Activated B cell treated with CpG ODN at 0.5 μM for 24 hours (primary cell): ENCODE measurements at regions not wholly inside any gene's neighbourhood (a gene's known extent, or its start where the extent isn't known, plus 50 kb on each side); places are given as distances from the start of the nearest gene placed in this dataset.

Experiments
- ATAC-seq: fragments of 200-7000 bp; cut with Tn5 transposase; one replicate; pipeline ENCODE4 v1.10.0; 2021; ENCODE audit warnings: low read depth, mild to moderate bottlenecking, moderate library complexity
- CTCF ChIA-PET: fragments of 350-600 bp; sonication (Branson Sonifier 250); formaldehyde crosslinking; loops from one replicate; lab custom pipeline; 2021; ENCODE audit warnings: antibody characterized with exemption; lab: Charles Lee
- POLR2A ChIA-PET: fragments of 350-600 bp; sonication (Branson Sonifier 250); formaldehyde crosslinking; loops from one replicate; lab custom pipeline; 2021; ENCODE audit warnings: antibody characterized with exemption; lab: Charles Lee
- DNase-seq: peaks from one replicate; pipeline ENCODE4 v3.0.0; 2022
- H3K27ac Mint-ChIP-seq: one replicate; pipeline ENCODE4 v1.8.0; 2020; ENCODE audit warnings: mixed read lengths
- H3K27me3 Mint-ChIP-seq: one replicate; pipeline ENCODE4 v1.8.0; 2021; ENCODE audit warnings: mixed read lengths
- H3K36me3 Mint-ChIP-seq: one replicate; pipeline ENCODE4 v1.8.0; 2021; ENCODE audit warnings: low read depth, mixed read lengths
- H3K4me1 Mint-ChIP-seq: one replicate; pipeline ENCODE4 v1.8.0; 2021; ENCODE audit warnings: mixed read lengths
- H3K4me3 Mint-ChIP-seq: one replicate; pipeline ENCODE4 v1.8.0; 2020; ENCODE audit warnings: mild to moderate bottlenecking, mixed read lengths
- H3K9me3 Mint-ChIP-seq: one replicate; pipeline ENCODE4 v1.8.0; 2020; ENCODE audit warnings: mixed read lengths
- CTCF ChIP-seq: fragments of 200-600 bp; IDR thresholded peaks from one replicate; pipeline ENCODE4 v1.8.0; 2022; ENCODE audit warnings: antibody characterized with exemption, mild to moderate bottlenecking
- intact Hi-C: fragments of 100-400 bp; cut with micrococcal nuclease; formaldehyde crosslinking; loops from one replicate; pipeline ENCODE4 v1.15.1; 2024

DNA sequence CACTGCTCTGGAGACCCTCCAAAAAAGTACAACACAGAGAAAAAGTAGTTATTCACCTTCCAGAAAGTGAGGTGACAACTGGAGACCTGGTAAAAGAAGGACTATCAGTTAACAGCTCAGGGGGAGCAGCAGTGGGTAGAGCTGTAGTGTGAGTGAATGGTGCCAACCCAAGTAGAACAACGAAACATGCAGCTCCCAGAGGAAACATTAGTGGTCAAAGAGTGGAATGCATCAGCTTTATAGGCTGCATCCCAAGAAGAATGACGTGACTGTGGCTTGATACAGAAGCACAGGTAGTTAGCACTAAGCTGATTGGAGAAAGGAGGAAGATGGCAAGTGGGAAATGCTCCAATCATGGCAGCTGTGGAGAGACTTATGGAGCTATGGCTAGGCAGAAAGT lies 275.7 kb upstream of the CAMK1G start:
- Mint-ChIP-seq H3K9me3 (no peaks in the 10 kb centered on the region), H3K4me3 (no peak overlapping the region), H3K27me3 (peaks cover 2% of the 10 kb centered on the region), H3K4me1 (no peaks in the 10 kb centered on the region), H3K36me3 (no peaks in the 10 kb centered on the region), H3K27ac (no peak overlapping the region)
- TF ChIP-seq CTCF: no peak
- POLR2A ChIA-PET: no interaction called here
- ATAC-seq (no peak), DNase-seq (no peak)
- CTCF ChIA-PET: no interaction called here
- intact Hi-C loops: no loop called here

- no peaks in the 10 kb centered on the region for H3K4me1 Mint-ChIP-seq
- no peaks in the 10 kb centered on the region for H3K36me3 Mint-ChIP-seq
- no peak overlapping the region for H3K4me3 Mint-ChIP-seq
- ATAC-seq: no peak
- DNase-seq: no peak
- no peaks in the 10 kb centered on the region for H3K9me3 Mint-ChIP-seq
- intact Hi-C loops: no loop called here
- ChIA-PET POLR2A (no interaction called here), CTCF (no interaction called here)
- TF ChIP-seq CTCF: no peak
- H3K27ac Mint-ChIP-seq: no peak overlapping the region
- H3K27me3 Mint-ChIP-seq: peaks cover 2% of the 10 kb centered on the region
Observed at GRCh38 chr1:209309198-209309597, 274.3 kb upstream of the CAMK1G start.

- H3K27me3 Mint-ChIP-seq: no peaks in the 10 kb centered on the region
- no peaks in the 10 kb centered on the region for H3K36me3 Mint-ChIP-seq
- ChIA-PET CTCF (no interaction called here), POLR2A (no interaction called here)
- no peak overlapping the region for H3K4me3 Mint-ChIP-seq
- H3K9me3 Mint-ChIP-seq: no peaks in the 10 kb centered on the region
- H3K4me1 Mint-ChIP-seq: no peaks in the 10 kb centered on the region
- DNase-seq (no peak), ATAC-seq (no peak)
- intact Hi-C loops: no loop called here
- TF ChIP-seq CTCF: no peak
- H3K27ac Mint-ChIP-seq: no peak overlapping the region
Observed at GRCh38 chr1:209311770-209312169, 271.7 kb upstream of the CAMK1G start.

DNA sequence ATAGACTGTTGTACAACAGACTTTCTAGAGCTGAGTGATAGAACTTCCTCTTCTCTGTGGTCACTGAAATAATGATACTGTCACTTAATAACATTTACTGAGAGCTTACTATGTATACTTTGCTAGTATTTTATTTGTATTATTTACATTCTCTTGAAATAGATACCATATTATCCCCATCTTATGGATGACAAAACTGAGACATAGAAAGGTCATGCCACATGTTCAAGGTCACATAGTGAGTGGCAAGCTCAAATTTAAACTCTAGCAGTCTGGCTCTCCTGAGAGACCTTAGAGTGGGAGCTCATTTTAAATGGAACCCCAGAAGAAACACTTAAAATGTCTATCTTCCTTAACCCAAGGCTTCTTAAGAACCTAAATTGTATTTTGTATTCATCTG lies 266.6 kb upstream of the CAMK1G start:
- POLR2A ChIA-PET: no interaction called here
- no peaks in the 10 kb centered on the region for H3K36me3 Mint-ChIP-seq
- peaks cover 2% of the 10 kb centered on the region for H3K9me3 Mint-ChIP-seq
- DNase-seq (no peak), ATAC-seq (no peak)
- H3K4me3 Mint-ChIP-seq: no peak overlapping the region
- H3K27me3 Mint-ChIP-seq: no peaks in the 10 kb centered on the region
- intact Hi-C loops: no loop called here
- no peak for TF ChIP-seq CTCF
- H3K27ac Mint-ChIP-seq: no peak overlapping the region
- CTCF ChIA-PET: no interaction called here
- H3K4me1 Mint-ChIP-seq: no peaks in the 10 kb centered on the region

DNA sequence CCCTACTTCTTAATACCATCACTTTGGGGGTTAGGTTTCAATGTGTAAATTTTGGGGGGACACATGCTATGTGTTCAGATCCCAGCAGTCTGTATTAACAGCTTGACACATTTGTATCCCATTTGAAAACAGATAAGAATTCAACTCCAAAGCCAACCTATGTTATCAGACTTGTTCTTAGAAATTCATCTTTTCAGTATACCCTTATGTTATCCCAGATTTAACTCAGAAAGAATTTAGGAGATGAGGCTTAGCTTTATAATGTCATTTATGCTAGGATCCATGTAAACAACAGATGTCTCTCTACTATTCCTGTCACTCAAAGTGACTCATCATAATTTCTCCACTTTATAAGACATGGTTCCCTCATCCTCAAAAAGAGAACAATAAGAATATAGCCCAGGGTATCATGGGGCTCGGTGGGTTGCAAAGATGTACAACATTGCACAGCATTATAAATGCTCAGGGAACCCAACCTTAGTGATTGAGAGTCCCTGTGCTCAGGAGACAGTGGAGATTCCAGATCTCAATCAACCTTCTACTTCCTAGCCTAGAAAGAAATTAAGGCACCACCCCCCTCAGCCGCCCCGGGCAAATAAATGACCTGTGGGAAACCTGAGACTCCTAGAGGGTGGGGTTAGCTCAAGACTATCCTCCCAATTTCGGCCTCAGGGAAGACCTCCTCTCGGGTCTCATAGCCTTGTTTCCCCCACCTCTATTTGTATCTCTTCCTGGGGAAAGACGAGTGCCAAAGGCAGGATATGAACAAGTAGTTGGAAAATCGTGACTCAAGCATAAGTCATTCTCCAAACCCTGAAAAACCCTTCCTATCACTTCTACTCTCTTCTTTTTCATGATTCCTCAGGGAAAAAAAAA lies 265.1 kb upstream of the CAMK1G start:
- intact Hi-C loops: no loop called here
- Mint-ChIP-seq H3K27me3 (no peaks in the 10 kb centered on the region), H3K9me3 (peaks cover 2% of the 10 kb centered on the region), H3K4me1 (no peaks in the 10 kb centered on the region), H3K36me3 (no peaks in the 10 kb centered on the region), H3K4me3 (no peak overlapping the region), H3K27ac (no peak overlapping the region)
- ChIA-PET POLR2A (no interaction called here), CTCF (no interaction called here)
- ATAC-seq (no peak), DNase-seq (no peak)
- TF ChIP-seq CTCF: no peak
